GM19463 (cell line): ENCODE measurements at regions not wholly inside any gene's neighbourhood (a gene's known extent, or its start where the extent isn't known, plus 50 kb on each side); places are given as distances from the start of the nearest gene placed in this dataset.
"Not testable (repeated sequence)": the region's sequence is repeated elsewhere in the genome, so short reads cannot be mapped to it uniquely, and the experiment has no call there.

Experiments used
- ATAC-seq: cut with Tn5 transposase; IDR thresholded peaks from one replicate; pipeline ENCODE4 v1.9.1; 2021; ENCODE audit warnings: mild to moderate bottlenecking, moderate library complexity; ENCODE audit not compliant: unreplicated experiment

- no peak for ATAC-seq
Measured at GRCh38 chr12:47491516-47492305, 214.1 kb downstream of the RPAP3 start.

DNA sequence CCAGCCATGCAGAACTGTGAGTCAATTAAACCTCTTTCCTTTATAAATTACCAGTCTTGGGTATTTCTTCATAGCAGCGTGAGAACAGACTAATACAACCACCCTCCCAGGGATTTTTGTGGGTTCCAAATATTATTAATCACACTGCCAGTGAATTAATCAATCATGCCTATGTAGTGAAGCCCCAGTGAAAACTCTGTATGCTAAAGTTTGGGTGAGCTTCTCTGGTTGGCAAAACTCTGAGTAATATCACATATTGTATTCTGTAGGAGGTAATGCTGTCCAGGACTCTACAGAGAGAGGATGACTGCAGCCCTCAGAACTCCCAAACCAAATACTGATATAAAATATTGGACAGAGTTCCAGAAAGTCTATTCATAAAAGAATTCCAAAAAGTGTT, 216.9 kb downstream of the RPAP3 start:
- no peak for ATAC-seq

- ATAC-seq, result no peak
Measured at GRCh38 chr12:47481041-47481440, 224.8 kb downstream of the RPAP3 start.

- ATAC-seq, result no peak
Measured at GRCh38 chr12:47478426-47478825, 227.4 kb downstream of the RPAP3 start.

DNA sequence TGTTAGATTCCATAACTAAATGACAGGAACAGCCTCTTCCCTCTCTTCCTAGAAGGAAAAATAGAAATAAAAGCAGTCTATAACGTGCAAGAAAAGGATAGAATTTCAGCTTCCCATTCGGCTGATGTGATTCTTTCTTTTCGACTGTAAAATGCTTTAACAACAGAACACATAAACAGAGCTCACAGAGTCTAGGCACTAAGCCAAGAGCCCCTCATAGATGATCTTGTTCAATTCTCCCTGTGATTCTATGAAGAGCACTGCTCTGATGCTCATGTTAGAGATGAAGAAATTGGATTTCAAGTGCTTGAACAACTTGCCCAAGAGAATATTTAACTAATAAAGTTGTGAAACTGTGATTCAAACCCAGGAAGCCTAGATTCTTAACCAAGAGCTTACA, 232.7 kb downstream of the RPAP3 start:
- ATAC-seq, result no peak

- not testable (repeated sequence) for ATAC-seq
Measured at GRCh38 chr12:47470349-47470748, 235.5 kb downstream of the RPAP3 start.

DNA sequence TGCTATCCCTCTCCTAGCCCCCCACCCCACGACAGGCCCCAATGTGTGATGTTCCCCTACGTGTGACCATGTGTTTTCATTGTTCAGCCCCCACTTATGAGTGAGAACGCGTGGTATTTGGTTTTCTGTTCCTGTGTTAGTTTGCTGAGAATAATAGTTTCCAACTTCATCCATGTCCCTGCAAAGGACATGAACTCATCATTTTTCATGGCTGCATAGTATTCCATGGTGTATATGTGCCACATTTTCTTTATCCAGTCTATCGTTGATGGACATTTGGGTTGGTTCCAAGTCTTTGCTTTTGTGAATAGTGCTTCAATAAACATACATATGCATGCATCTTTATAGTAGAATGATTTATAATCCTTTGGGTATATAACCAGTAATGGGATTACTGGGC, 241.9 kb downstream of the RPAP3 start:
- not testable (repeated sequence) for ATAC-seq

DNA sequence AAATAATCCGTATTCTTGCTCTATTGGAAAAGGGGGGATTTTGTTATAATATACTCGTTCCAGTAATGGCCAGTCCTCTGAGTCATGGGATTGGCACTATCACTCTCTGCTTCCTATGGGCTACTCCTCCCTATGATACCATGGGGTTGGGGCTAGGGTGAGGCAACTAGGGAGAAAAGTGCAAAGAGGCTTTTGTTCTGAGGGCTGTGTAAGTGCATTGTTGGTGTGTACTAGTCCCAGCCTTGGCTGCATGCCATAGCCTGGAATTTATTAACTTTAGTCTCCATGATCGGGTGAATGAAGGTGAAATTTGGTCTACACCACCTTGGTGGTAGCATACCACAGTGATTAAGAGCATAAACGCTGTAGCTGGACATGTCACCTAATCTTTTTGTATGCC, 247.6 kb downstream of the RPAP3 start:
- no peak for ATAC-seq

DNA sequence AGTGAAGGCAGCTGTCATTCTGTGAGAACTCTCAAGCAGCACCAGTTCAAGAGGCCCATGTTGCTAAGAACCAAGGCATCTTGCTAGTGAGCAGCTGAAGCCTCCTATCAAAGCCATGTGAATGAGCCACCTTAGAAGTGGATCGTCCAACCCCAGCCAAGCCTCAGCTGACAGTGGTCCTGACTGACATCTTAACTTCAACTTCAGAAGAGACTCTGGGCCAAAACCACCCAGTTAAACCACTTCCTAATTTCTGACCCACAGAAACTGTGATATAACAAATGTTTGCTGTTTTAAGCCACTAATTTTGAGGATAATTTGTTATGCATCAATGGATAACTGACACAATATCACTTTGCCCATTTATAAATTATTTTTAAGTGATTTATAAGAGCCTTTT, 256.0 kb downstream of the RPAP3 start:
- peak; percentile 44 for ATAC-seq

GRCh38 chr12:47442310-47442709, 263.5 kb downstream of the RPAP3 start:
- ATAC-seq, result no peak

GRCh38 chr12:47441490-47441889, 264.3 kb downstream of the RPAP3 start:
- ATAC-seq, result no peak

DNA sequence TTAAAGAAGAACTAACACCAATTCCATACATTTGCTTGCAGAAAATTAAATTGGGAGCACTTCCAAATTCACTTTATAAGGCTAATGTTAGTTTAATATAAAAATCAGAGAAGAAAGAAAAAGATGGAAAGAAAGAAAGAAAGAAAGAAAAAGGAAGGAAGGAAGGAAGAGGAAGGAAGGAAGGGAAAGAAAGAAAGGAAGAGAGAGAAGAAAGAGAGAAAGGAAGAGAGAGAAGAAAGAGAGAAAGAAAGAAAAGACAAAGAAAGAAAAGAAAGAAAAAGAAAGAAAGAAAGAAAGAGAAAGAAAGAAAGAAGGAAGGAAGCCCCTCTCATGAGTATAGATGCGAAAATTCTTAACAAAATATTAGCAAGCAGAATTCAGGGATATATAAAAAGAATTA, 267.7 kb downstream of the RPAP3 start:
- no peak for ATAC-seq

- ATAC-seq, result no peak
Measured at GRCh38 chr12:47437570-47437969, 268.3 kb downstream of the RPAP3 start.

- ATAC-seq, result no peak
Measured at GRCh38 chr12:47433876-47434275, 272.0 kb downstream of the RPAP3 start.

DNA sequence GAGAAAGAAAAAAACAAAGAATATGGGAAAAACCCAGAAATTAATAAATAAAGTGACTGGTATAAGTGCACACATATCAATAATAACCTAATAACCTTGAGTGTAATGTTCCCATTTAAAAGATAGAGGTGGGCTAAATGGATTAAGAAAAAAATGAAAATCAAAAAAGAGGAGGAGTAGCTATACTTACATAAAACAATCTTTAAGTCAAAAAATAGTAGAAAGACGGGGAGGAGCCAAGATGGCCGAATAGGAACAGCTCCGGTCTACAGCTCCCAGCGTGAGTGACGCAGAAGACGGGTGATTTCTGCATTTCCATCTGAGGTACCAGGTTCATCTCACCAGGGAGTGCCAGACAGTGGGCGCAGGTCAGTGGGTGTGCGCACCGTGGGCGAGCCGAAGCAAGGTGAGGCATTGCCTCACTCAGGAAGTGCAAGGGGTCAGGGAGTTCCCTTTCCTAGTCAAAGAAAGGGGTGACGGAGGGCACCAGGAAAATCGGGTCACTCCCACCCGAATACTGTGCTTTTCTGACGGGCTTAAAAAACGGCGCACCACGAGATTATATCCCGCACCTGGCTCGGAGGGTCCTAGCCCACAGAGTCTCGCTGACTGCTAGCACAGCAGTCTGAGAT, 279.0 kb downstream of the RPAP3 start:
- ATAC-seq, result not testable (repeated sequence)

DNA sequence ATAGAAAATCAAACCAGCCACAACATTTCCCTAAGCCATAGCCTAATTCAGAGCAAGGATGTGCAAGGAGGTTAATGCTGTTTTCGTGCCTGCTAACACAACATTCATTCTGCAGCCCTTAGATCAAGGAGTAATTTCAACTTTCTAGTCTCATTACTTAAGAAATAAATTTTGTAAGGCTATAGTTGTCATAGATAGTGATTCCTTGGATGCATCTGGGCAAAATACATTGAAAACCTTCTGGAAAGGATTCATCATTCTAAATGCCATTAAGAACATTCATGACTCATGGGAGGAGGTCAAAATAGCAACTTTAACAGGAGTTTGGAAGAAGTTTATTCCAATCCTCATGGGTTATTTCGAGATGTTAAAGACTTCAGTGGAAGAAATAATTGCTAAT, 283.2 kb downstream of the RPAP3 start:
- ATAC-seq, result no peak

GRCh38 chr12:47419497-47419896, 286.3 kb downstream of the RPAP3 start:
- no peak for ATAC-seq

- ATAC-seq, result no peak
Measured at GRCh38 chr12:47417955-47418354, 287.9 kb downstream of the RPAP3 start.

DNA sequence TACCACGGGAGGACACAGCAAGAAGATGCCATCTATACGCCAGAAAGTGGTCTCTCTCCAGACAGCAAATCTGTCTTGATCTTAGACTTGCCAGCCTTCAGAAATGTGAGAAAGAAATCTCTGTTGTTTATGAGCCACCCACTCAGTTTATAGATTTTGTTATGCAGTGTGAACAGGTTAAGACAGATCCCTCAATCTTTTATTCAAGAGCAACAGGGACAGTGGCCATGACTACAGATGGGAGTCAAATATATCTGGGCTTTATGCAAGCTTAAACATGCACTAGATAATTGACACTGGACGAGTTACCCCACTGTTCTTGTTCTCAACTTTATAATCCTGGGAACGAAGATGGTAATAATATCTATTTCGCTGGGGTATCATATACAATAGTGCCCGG, 288.7 kb downstream of the RPAP3 start:
- ATAC-seq, result no peak

DNA sequence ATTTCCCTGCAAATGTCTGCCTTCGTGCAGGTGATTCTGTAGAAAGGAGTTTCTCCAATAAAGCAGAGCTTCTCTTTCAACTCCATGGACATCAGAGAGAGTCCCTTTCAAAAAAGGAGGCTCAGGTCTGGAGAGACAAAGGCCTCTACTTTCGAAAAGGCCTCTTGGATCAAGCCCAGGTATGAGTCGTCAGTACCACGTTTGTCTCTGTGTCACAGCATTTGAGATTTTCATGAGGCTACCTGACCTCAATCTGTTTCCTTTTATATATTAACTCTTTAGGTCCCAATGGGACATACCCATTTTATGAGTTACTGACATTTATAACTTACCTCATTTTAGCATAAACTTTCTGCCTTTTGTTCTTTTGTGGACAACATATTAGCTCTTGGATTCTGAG, 290.8 kb downstream of the RPAP3 start:
- ATAC-seq, result no peak

DNA sequence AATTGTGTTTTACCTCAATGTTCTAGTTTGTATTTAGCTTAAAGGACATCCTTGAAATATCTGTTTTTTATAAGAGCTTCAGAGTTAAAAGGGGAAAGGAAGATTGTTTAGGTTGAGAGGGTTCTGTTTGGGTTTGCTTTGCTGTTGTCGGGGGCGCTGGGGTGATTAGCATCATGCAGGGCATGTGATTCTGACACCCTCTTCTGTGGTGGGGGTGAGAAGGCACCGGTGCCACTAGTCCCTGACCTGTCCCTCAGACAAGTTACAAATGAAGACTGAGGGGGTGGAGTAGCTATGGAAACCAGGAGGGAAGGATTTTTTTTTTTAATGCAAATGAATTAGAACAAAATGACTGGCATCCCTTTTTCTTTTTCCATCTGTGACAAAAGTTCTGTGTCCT, 291.3 kb downstream of the RPAP3 start:
- no peak for ATAC-seq

- ATAC-seq, result no peak
Measured at GRCh38 chr12:47413806-47414205, 292.0 kb downstream of the RPAP3 start.
